ENCODE measurements at regions not wholly inside any gene's neighbourhood (a gene's known extent, or its start where the extent isn't known, plus 50 kb on each side); places are given as distances from the start of the nearest gene placed in this dataset.

GRCh38 chr14:54116198-54116885 is 159.7 kb upstream of the BMP4 start:
- no peaks in the 10 kb centered on the region for H3K36me3 ChIP-seq (ENCODE audit: insufficient read depth, low read length)
- no peaks in the 10 kb centered on the region for H3K4me1 ChIP-seq (ENCODE audit: insufficient read depth, low read length)
- H3K4me3 ChIP-seq (ENCODE audit: low read depth in 1 of 2, low read length in 2 of 2) = no peak overlapping the region
- no peak overlapping the region for H3K27ac ChIP-seq (ENCODE audit: low read depth, low read length)
- no peaks in the 10 kb centered on the region for H3K9me3 ChIP-seq (ENCODE audit: low read length)
- no peak overlapping the region for H3K9ac ChIP-seq (ENCODE audit: low read length)
- no peaks in the 10 kb centered on the region for H3K27me3 ChIP-seq (ENCODE audit: control insufficient read depth in 1 of 2, insufficient read depth in 2 of 2, low read length in 2 of 2)

GRCh38 chr14:54116972-54117371 is 160.3 kb upstream of the BMP4 start:
- no peak overlapping the region for H3K9ac ChIP-seq (ENCODE audit: low read length)
- H3K27me3 ChIP-seq (ENCODE audit: control insufficient read depth in 1 of 2, insufficient read depth in 2 of 2, low read length in 2 of 2) = no peaks in the 10 kb centered on the region
- no peaks in the 10 kb centered on the region for H3K36me3 ChIP-seq (ENCODE audit: insufficient read depth, low read length)
- no peaks in the 10 kb centered on the region for H3K9me3 ChIP-seq (ENCODE audit: low read length)
- H3K4me1 ChIP-seq (ENCODE audit: insufficient read depth, low read length) = no peaks in the 10 kb centered on the region
- no peak overlapping the region for H3K4me3 ChIP-seq (ENCODE audit: low read depth in 1 of 2, low read length in 2 of 2)
- no peak overlapping the region for H3K27ac ChIP-seq (ENCODE audit: low read depth, low read length)

GRCh38 chr14:54117396-54117795 is 160.8 kb upstream of the BMP4 start:
- H3K27ac ChIP-seq (ENCODE audit: low read depth, low read length) = no peak overlapping the region
- no peaks in the 10 kb centered on the region for H3K9me3 ChIP-seq (ENCODE audit: low read length)
- no peak overlapping the region for H3K4me3 ChIP-seq (ENCODE audit: low read depth in 1 of 2, low read length in 2 of 2)
- no peaks in the 10 kb centered on the region for H3K4me1 ChIP-seq (ENCODE audit: insufficient read depth, low read length)
- H3K9ac ChIP-seq (ENCODE audit: low read length) = no peak overlapping the region
- H3K36me3 ChIP-seq (ENCODE audit: insufficient read depth, low read length) = no peaks in the 10 kb centered on the region
- no peaks in the 10 kb centered on the region for H3K27me3 ChIP-seq (ENCODE audit: control insufficient read depth in 1 of 2, insufficient read depth in 2 of 2, low read length in 2 of 2)

- H3K27ac ChIP-seq (ENCODE audit: low read depth, low read length) = no peak overlapping the region
- H3K4me1 ChIP-seq (ENCODE audit: insufficient read depth, low read length) = no peaks in the 10 kb centered on the region
- no peaks in the 10 kb centered on the region for H3K9me3 ChIP-seq (ENCODE audit: low read length)
- no peak overlapping the region for H3K9ac ChIP-seq (ENCODE audit: low read length)
- H3K4me3 ChIP-seq (ENCODE audit: low read depth in 1 of 2, low read length in 2 of 2) = no peak overlapping the region
- no peaks in the 10 kb centered on the region for H3K27me3 ChIP-seq (ENCODE audit: control insufficient read depth in 1 of 2, insufficient read depth in 2 of 2, low read length in 2 of 2)
- no peaks in the 10 kb centered on the region for H3K36me3 ChIP-seq (ENCODE audit: insufficient read depth, low read length)
These were observed 161.3 kb upstream of the BMP4 start for GRCh38 chr14:54117924-54118323.

GRCh38 chr14:54120260-54120659 is 163.6 kb upstream of the BMP4 start:
- Histone ChIP-seq H3K4me1 (ENCODE audit: insufficient read depth, low read length) (no peaks in the 10 kb centered on the region), H3K9me3 (ENCODE audit: low read length) (no peaks in the 10 kb centered on the region), H3K4me3 (ENCODE audit: low read depth in 1 of 2, low read length in 2 of 2) (no peak overlapping the region), H3K27me3 (ENCODE audit: control insufficient read depth in 1 of 2, insufficient read depth in 2 of 2, low read length in 2 of 2) (no peaks in the 10 kb centered on the region), H3K36me3 (ENCODE audit: insufficient read depth, low read length) (no peaks in the 10 kb centered on the region), H3K27ac (ENCODE audit: low read depth, low read length) (no peak overlapping the region), H3K9ac (ENCODE audit: low read length) (no peak overlapping the region)

GRCh38 chr14:54121466-54122027 is 164.9 kb upstream of the BMP4 start:
- no peaks in the 10 kb centered on the region for H3K27me3 ChIP-seq (ENCODE audit: control insufficient read depth in 1 of 2, insufficient read depth in 2 of 2, low read length in 2 of 2)
- no peaks in the 10 kb centered on the region for H3K9me3 ChIP-seq (ENCODE audit: low read length)
- H3K36me3 ChIP-seq (ENCODE audit: insufficient read depth, low read length) = no peaks in the 10 kb centered on the region
- no peak overlapping the region for H3K9ac ChIP-seq (ENCODE audit: low read length)
- H3K27ac ChIP-seq (ENCODE audit: low read depth, low read length) = no peak overlapping the region
- H3K4me3 ChIP-seq (ENCODE audit: low read depth in 1 of 2, low read length in 2 of 2) = no peak overlapping the region
- no peaks in the 10 kb centered on the region for H3K4me1 ChIP-seq (ENCODE audit: insufficient read depth, low read length)

- Histone ChIP-seq H3K9me3 (ENCODE audit: low read length) (no peaks in the 10 kb centered on the region), H3K27ac (ENCODE audit: low read depth, low read length) (no peak overlapping the region), H3K36me3 (ENCODE audit: insufficient read depth, low read length) (no peaks in the 10 kb centered on the region), H3K4me1 (ENCODE audit: insufficient read depth, low read length) (no peaks in the 10 kb centered on the region), H3K4me3 (ENCODE audit: low read depth in 1 of 2, low read length in 2 of 2) (no peak overlapping the region), H3K9ac (ENCODE audit: low read length) (no peak overlapping the region), H3K27me3 (ENCODE audit: control insufficient read depth in 1 of 2, insufficient read depth in 2 of 2, low read length in 2 of 2) (no peaks in the 10 kb centered on the region)
These were observed 167.2 kb upstream of the BMP4 start for GRCh38 chr14:54123841-54124240.

GRCh38 chr14:54125109-54125508 is 168.5 kb upstream of the BMP4 start:
- H3K4me3 ChIP-seq (ENCODE audit: low read depth in 1 of 2, low read length in 2 of 2) = no peak overlapping the region
- no peaks in the 10 kb centered on the region for H3K27me3 ChIP-seq (ENCODE audit: control insufficient read depth in 1 of 2, insufficient read depth in 2 of 2, low read length in 2 of 2)
- H3K4me1 ChIP-seq (ENCODE audit: insufficient read depth, low read length) = no peaks in the 10 kb centered on the region
- no peaks in the 10 kb centered on the region for H3K9me3 ChIP-seq (ENCODE audit: low read length)
- H3K27ac ChIP-seq (ENCODE audit: low read depth, low read length) = no peak overlapping the region
- H3K36me3 ChIP-seq (ENCODE audit: insufficient read depth, low read length) = no peaks in the 10 kb centered on the region
- H3K9ac ChIP-seq (ENCODE audit: low read length) = no peak overlapping the region

- no peaks in the 10 kb centered on the region for H3K27me3 ChIP-seq (ENCODE audit: control insufficient read depth in 1 of 2, insufficient read depth in 2 of 2, low read length in 2 of 2)
- H3K4me3 ChIP-seq (ENCODE audit: low read depth in 1 of 2, low read length in 2 of 2) = no peak overlapping the region
- H3K27ac ChIP-seq (ENCODE audit: low read depth, low read length) = no peak overlapping the region
- no peak overlapping the region for H3K9ac ChIP-seq (ENCODE audit: low read length)
- H3K9me3 ChIP-seq (ENCODE audit: low read length) = no peaks in the 10 kb centered on the region
- H3K4me1 ChIP-seq (ENCODE audit: insufficient read depth, low read length) = no peaks in the 10 kb centered on the region
- H3K36me3 ChIP-seq (ENCODE audit: insufficient read depth, low read length) = no peaks in the 10 kb centered on the region
These were observed 170.3 kb upstream of the BMP4 start for GRCh38 chr14:54126947-54127346.

GRCh38 chr14:54127526-54127925 is 170.9 kb upstream of the BMP4 start:
- H3K4me1 ChIP-seq (ENCODE audit: insufficient read depth, low read length) = no peaks in the 10 kb centered on the region
- no peaks in the 10 kb centered on the region for H3K9me3 ChIP-seq (ENCODE audit: low read length)
- H3K27ac ChIP-seq (ENCODE audit: low read depth, low read length) = no peak overlapping the region
- H3K36me3 ChIP-seq (ENCODE audit: insufficient read depth, low read length) = no peaks in the 10 kb centered on the region
- H3K4me3 ChIP-seq (ENCODE audit: low read depth in 1 of 2, low read length in 2 of 2) = no peak overlapping the region
- H3K9ac ChIP-seq (ENCODE audit: low read length) = no peak overlapping the region
- no peaks in the 10 kb centered on the region for H3K27me3 ChIP-seq (ENCODE audit: control insufficient read depth in 1 of 2, insufficient read depth in 2 of 2, low read length in 2 of 2)

GRCh38 chr14:54129850-54130640 is 173.4 kb upstream of the BMP4 start:
- Histone ChIP-seq H3K36me3 (ENCODE audit: insufficient read depth, low read length) (no peaks in the 10 kb centered on the region), H3K27ac (ENCODE audit: low read depth, low read length) (no peak overlapping the region), H3K4me3 (ENCODE audit: low read depth in 1 of 2, low read length in 2 of 2) (no peak overlapping the region), H3K9me3 (ENCODE audit: low read length) (no peaks in the 10 kb centered on the region), H3K27me3 (ENCODE audit: control insufficient read depth in 1 of 2, insufficient read depth in 2 of 2, low read length in 2 of 2) (no peaks in the 10 kb centered on the region), H3K9ac (ENCODE audit: low read length) (no peak overlapping the region), H3K4me1 (ENCODE audit: insufficient read depth, low read length) (no peaks in the 10 kb centered on the region)
